ENCODE measurements at regions not wholly inside any gene's neighbourhood (a gene's known extent, or its start where the extent isn't known, plus 50 kb on each side); places are given as distances from the start of the nearest gene placed in this dataset.
"Not testable (repeated sequence)": the region's sequence is repeated elsewhere in the genome, so short reads cannot be mapped to it uniquely, and the experiment has no call there.

- FAIRE-seq, result no peak
- DNase-seq (ENCODE audit: insufficient read length, low spot score), result no peak
- TF ChIP-seq SPI1 (IDR thresholded peaks at IDR 0.05; ENCODE audit: low read depth, low read length) (no peak), PAX5 (IDR thresholded peaks at IDR 0.05; ENCODE audit: insufficient read depth, low read length, severe bottlenecking) (no peak), POLR2A (IDR thresholded peaks at IDR 0.05; ENCODE audit: low read depth, low read length) (no peak), TAF1 (IDR thresholded peaks at IDR 0.05; ENCODE audit: low read depth, low read length) (no peak), POU2F2 (IDR thresholded peaks at IDR 0.05; ENCODE audit: low read depth, low read length) (no peak), POLR2AphosphoS5 (IDR thresholded peaks at IDR 0.05; ENCODE audit: low read depth, low read length) (no peak)
Observed at GRCh38 chr4:171342646-171343045, 470.6 kb upstream of the GALNTL6 start.

- TF ChIP-seq TAF1 (IDR thresholded peaks at IDR 0.05; ENCODE audit: low read depth, low read length) (no peak), SPI1 (IDR thresholded peaks at IDR 0.05; ENCODE audit: low read depth, low read length) (no peak), PAX5 (IDR thresholded peaks at IDR 0.05; ENCODE audit: insufficient read depth, low read length, severe bottlenecking) (no peak), POLR2AphosphoS5 (IDR thresholded peaks at IDR 0.05; ENCODE audit: low read depth, low read length) (no peak), POLR2A (IDR thresholded peaks at IDR 0.05; ENCODE audit: low read depth, low read length) (no peak), POU2F2 (IDR thresholded peaks at IDR 0.05; ENCODE audit: low read depth, low read length) (no peak)
- FAIRE-seq (no peak), DNase-seq (ENCODE audit: insufficient read length, low spot score) (no peak)
Observed at GRCh38 chr4:171340258-171340657, 472.9 kb upstream of the GALNTL6 start.

DNA sequence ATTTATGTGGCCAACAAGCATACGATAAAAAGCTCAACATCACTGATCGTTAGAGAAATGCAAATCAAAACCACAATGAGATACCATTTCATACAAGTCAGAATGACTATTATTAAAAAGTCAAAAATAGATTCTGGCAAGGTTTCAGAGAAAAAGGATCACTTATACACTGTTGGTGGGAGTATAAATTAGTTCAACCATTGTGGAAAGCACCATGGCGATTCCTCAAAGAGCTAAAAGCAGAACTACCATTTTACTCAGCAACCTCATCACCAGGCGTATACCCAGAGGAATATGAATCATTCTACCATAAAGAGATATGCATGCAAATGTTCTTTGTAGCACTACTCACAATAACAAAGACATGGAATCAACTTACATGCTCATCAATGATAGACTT is 478.7 kb upstream of the GALNTL6 start:
- no peak for DNase-seq (ENCODE audit: insufficient read length, low spot score)
- TF ChIP-seq SPI1 (IDR thresholded peaks at IDR 0.05; ENCODE audit: low read depth, low read length), result 0 out of 2 replicates have a peak, but pooled peaks have one; percentile 11
- no peak for TF ChIP-seq POLR2AphosphoS5 (IDR thresholded peaks at IDR 0.05; ENCODE audit: low read depth, low read length)
- FAIRE-seq, result no peak

GRCh38 chr4:171308661-171309060 is 504.5 kb upstream of the GALNTL6 start:
- no peak for DNase-seq (ENCODE audit: insufficient read length, low spot score)
- TF ChIP-seq PAX5 (IDR thresholded peaks at IDR 0.05; ENCODE audit: insufficient read depth, low read length, severe bottlenecking) (no peak), TAF1 (IDR thresholded peaks at IDR 0.05; ENCODE audit: low read depth, low read length) (no peak), POU2F2 (IDR thresholded peaks at IDR 0.05; ENCODE audit: low read depth, low read length) (no peak), POLR2A (IDR thresholded peaks at IDR 0.05; ENCODE audit: low read depth, low read length) (no peak), SPI1 (IDR thresholded peaks at IDR 0.05; ENCODE audit: low read depth, low read length) (no peak)
- no peak for FAIRE-seq

DNA sequence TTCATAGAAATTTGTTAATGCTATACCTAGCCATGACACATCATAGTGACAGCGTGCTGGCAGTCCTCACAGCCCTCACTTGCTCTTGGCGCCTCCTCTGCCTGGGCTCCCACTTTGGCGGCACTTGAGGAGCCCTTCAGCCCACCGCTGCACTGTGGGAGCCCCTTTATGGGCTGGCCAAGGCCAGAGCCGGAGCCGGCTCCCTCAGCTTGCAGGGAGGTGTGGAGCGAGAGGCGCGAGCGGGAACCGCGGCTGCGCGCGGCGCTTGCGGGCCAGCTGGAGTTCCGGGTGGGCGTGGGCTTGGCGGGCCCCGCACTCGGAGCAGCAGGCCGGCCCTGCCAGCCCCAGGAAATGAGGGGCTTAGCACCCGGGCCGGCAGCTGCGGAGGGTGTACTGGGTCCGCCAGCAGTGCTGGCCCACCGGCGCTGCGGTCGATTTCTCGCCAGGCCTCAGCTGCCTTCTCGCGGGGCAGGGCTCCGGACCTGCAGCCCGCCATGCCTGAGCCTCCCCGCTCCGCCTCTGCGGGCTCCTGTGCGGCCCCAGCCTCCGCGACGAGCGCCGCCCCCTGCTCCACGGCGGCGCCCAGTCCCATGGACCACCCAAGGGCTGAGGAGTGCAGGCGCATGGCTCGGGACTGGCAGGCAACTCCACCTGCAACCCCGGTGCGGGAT is 515.0 kb upstream of the GALNTL6 start:
- not testable (repeated sequence) for FAIRE-seq; DNase-seq (ENCODE audit: insufficient read length, low spot score)

DNA sequence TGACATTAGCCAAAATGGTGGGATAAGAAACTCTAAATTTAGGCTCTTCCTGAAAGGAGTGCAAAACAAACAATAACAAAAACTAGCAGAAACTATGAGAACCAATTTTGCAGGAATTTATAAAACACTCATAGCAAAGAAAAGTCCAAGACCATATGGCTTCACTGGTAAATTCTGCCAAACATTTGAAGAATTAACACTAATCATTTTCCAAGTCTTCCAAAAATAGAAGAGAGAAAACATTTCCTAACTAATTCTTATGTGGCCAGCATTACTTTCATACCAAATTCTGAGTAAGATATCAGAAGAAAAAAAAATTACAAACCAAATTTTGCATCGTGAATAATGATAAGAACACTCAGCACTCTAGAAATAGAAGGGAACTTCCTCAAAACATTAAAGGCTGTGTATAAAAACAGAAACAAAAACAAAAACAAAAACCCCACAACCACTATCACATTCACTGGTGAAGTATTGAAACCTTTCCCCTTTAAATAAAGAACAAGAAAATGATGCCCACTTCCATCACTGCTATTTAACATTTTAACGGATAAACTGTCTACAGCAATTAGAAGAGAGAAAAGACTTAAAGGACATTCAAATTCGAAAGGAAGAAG is 524.3 kb upstream of the GALNTL6 start:
- FAIRE-seq (no peak), DNase-seq (ENCODE audit: insufficient read length, low spot score) (no peak)
- TF ChIP-seq POLR2A (IDR thresholded peaks at IDR 0.05; ENCODE audit: low read depth, low read length) (no peak), POLR2AphosphoS5 (IDR thresholded peaks at IDR 0.05; ENCODE audit: low read depth, low read length) (no peak), PAX5 (IDR thresholded peaks at IDR 0.05; ENCODE audit: insufficient read depth, low read length, severe bottlenecking) (no peak), TAF1 (IDR thresholded peaks at IDR 0.05; ENCODE audit: low read depth, low read length) (no peak), POU2F2 (IDR thresholded peaks at IDR 0.05; ENCODE audit: low read depth, low read length) (no peak), SPI1 (IDR thresholded peaks at IDR 0.05; ENCODE audit: low read depth, low read length) (no peak)

GRCh38 chr4:171281359-171281758 is 531.8 kb upstream of the GALNTL6 start:
- DNase-seq (ENCODE audit: insufficient read length, low spot score), result no peak
- FAIRE-seq, result no peak
- no peak for TF ChIP-seq PAX5 (IDR thresholded peaks at IDR 0.05; ENCODE audit: insufficient read depth, low read length, severe bottlenecking)
- no peak for TF ChIP-seq POLR2AphosphoS5 (IDR thresholded peaks at IDR 0.05; ENCODE audit: low read depth, low read length)
- TF ChIP-seq TAF1 (IDR thresholded peaks at IDR 0.05; ENCODE audit: low read depth, low read length), result no peak
- no peak for TF ChIP-seq POLR2A (IDR thresholded peaks at IDR 0.05; ENCODE audit: low read depth, low read length)
- no peak for TF ChIP-seq SPI1 (IDR thresholded peaks at IDR 0.05; ENCODE audit: low read depth, low read length)
- no peak for TF ChIP-seq POU2F2 (IDR thresholded peaks at IDR 0.05; ENCODE audit: low read depth, low read length)

DNA sequence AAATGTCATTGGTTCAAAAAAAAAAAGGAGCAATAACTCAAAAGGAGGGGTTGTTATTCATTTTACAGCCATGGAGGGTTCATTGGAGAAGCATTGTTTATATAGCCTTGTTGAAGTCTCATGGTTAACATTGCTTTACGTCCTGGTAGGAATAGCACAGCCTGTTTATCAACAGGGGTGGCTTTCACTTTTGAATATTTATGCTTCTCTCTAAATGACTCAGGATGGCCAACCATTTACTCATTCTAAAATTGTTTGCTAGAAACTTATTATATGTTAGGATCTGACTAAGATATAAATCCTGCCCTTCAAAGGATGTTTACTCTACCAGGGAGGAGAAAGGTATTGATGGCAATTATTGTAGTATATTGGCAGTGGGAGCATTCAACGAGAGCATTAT is 534.1 kb upstream of the GALNTL6 start:
- DNase-seq (ENCODE audit: insufficient read length, low spot score), result no peak
- TF ChIP-seq POU2F2 (IDR thresholded peaks at IDR 0.05; ENCODE audit: low read depth, low read length) (no peak), SPI1 (IDR thresholded peaks at IDR 0.05; ENCODE audit: low read depth, low read length) (no peak), PAX5 (IDR thresholded peaks at IDR 0.05; ENCODE audit: insufficient read depth, low read length, severe bottlenecking) (no peak), POLR2AphosphoS5 (IDR thresholded peaks at IDR 0.05; ENCODE audit: low read depth, low read length) (no peak), TAF1 (IDR thresholded peaks at IDR 0.05; ENCODE audit: low read depth, low read length) (no peak), POLR2A (IDR thresholded peaks at IDR 0.05; ENCODE audit: low read depth, low read length) (no peak)
- FAIRE-seq, result no peak

- TF ChIP-seq TAF1 (IDR thresholded peaks at IDR 0.05; ENCODE audit: low read depth, low read length) (no peak), POU2F2 (IDR thresholded peaks at IDR 0.05; ENCODE audit: low read depth, low read length) (no peak), PAX5 (IDR thresholded peaks at IDR 0.05; ENCODE audit: insufficient read depth, low read length, severe bottlenecking) (no peak), POLR2A (IDR thresholded peaks at IDR 0.05; ENCODE audit: low read depth, low read length) (no peak), SPI1 (IDR thresholded peaks at IDR 0.05; ENCODE audit: low read depth, low read length) (no peak), POLR2AphosphoS5 (IDR thresholded peaks at IDR 0.05; ENCODE audit: low read depth, low read length) (no peak)
- FAIRE-seq (no peak), DNase-seq (ENCODE audit: insufficient read length, low spot score) (no peak)
Observed at GRCh38 chr4:171266671-171267070, 546.5 kb upstream of the GALNTL6 start.

GRCh38 chr4:171265190-171265818 is 547.9 kb upstream of the GALNTL6 start:
- TF ChIP-seq POU2F2 (IDR thresholded peaks at IDR 0.05; ENCODE audit: low read depth, low read length), result no peak
- no peak for TF ChIP-seq TAF1 (IDR thresholded peaks at IDR 0.05; ENCODE audit: low read depth, low read length)
- TF ChIP-seq PAX5 (IDR thresholded peaks at IDR 0.05; ENCODE audit: insufficient read depth, low read length, severe bottlenecking), result no peak
- no peak for TF ChIP-seq POLR2A (IDR thresholded peaks at IDR 0.05; ENCODE audit: low read depth, low read length)
- TF ChIP-seq SPI1 (IDR thresholded peaks at IDR 0.05; ENCODE audit: low read depth, low read length), result no peak
- TF ChIP-seq POLR2AphosphoS5 (IDR thresholded peaks at IDR 0.05; ENCODE audit: low read depth, low read length), result no peak
- DNase-seq (ENCODE audit: insufficient read length, low spot score), result no peak
- FAIRE-seq, result no peak

Data from GM12891 (cell line).